ENCODE measurements at regions not wholly inside any gene's neighbourhood (a gene's known extent, or its start where the extent isn't known, plus 50 kb on each side); places are given as distances from the start of the nearest gene placed in this dataset.

DNA sequence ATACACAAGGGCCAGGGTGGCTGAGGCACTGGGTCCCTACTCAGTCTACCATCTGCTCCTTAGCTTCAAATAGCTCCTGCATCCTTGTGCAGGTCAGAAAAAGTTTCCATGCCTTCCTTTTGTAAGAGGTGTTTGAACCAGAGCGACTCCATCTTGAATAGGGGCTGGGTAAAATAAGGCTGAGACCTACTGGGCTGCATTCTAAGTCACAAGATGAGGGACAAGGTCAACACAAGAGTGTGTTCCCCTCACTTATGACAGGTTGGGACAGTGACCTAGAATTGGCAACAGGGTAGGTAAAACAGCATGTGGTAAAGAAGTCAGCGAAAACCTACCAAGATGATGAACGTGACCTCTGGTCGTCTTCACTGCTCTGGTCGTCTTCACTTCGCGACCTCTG lies 120.5 kb downstream of the KCNK1 start:
- FAIRE-seq = no peak
- no peak for TF ChIP-seq TFCP2L1 (CRISPR knock-in tag; IDR thresholded peaks at IDR 0.05)
- no peak for TF ChIP-seq ZSCAN20 (CRISPR knock-in tag; IDR thresholded peaks at IDR 0.05)
- no peak for TF ChIP-seq FOSL2 (IDR thresholded peaks at IDR 0.05)
- no peak for TF ChIP-seq FOSL2 (CRISPR knock-in tag; IDR thresholded peaks at IDR 0.05)
- TF ChIP-seq HEYL (CRISPR knock-in tag; IDR thresholded peaks at IDR 0.05) = no peak
- TF ChIP-seq HDAC2 (IDR thresholded peaks at IDR 0.05) = no peak
- TF ChIP-seq, protein P1, sequence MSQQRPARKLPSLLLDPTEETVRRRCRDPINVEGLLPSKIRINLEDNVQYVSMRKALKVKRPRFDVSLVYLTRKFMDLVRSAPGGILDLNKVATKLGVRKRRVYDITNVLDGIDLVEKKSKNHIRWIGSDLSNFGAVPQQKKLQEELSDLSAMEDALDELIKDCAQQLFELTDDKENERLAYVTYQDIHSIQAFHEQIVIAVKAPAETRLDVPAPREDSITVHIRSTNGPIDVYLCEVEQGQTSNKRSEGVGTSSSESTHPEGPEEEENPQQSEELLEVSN (IDR thresholded peaks at IDR 0.05; ENCODE audit: borderline replicate concordance, low read depth) = no peak
- no peak for TF ChIP-seq CHD2 (IDR thresholded peaks at IDR 0.05; ENCODE audit: low read length, partially characterized antibody)
- TF ChIP-seq ESRRA (IDR thresholded peaks at IDR 0.05; ENCODE audit: borderline replicate concordance, low read length) = no peak
- no peak for TF ChIP-seq PHF8 (IDR thresholded peaks at IDR 0.05; ENCODE audit: borderline replicate concordance, low read depth)
- TF ChIP-seq HOXA7 (CRISPR knock-in tag; IDR thresholded peaks at IDR 0.05) = no peak
- TF ChIP-seq CEBPB (IDR thresholded peaks at IDR 0.05) = no peak
- TF ChIP-seq KDM1A (IDR thresholded peaks at IDR 0.05; ENCODE audit: low read depth) = no peak
- TF ChIP-seq, protein P2, sequence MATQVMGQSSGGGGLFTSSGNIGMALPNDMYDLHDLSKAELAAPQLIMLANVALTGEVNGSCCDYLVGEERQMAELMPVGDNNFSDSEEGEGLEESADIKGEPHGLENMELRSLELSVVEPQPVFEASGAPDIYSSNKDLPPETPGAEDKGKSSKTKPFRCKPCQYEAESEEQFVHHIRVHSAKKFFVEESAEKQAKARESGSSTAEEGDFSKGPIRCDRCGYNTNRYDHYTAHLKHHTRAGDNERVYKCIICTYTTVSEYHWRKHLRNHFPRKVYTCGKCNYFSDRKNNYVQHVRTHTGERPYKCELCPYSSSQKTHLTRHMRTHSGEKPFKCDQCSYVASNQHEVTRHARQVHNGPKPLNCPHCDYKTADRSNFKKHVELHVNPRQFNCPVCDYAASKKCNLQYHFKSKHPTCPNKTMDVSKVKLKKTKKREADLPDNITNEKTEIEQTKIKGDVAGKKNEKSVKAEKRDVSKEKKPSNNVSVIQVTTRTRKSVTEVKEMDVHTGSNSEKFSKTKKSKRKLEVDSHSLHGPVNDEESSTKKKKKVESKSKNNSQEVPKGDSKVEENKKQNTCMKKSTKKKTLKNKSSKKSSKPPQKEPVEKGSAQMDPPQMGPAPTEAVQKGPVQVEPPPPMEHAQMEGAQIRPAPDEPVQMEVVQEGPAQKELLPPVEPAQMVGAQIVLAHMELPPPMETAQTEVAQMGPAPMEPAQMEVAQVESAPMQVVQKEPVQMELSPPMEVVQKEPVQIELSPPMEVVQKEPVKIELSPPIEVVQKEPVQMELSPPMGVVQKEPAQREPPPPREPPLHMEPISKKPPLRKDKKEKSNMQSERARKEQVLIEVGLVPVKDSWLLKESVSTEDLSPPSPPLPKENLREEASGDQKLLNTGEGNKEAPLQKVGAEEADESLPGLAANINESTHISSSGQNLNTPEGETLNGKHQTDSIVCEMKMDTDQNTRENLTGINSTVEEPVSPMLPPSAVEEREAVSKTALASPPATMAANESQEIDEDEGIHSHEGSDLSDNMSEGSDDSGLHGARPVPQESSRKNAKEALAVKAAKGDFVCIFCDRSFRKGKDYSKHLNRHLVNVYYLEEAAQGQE (IDR thresholded peaks at IDR 0.05) = no peak
- TF ChIP-seq BHLHE40 (IDR thresholded peaks at IDR 0.05; ENCODE audit: low read depth, low read length) = no peak
- no peak for TF ChIP-seq RFX5 (IDR thresholded peaks at IDR 0.05)
- TF ChIP-seq CBX8 (IDR thresholded peaks at IDR 0.05) = no peak
- TF ChIP-seq, protein P3, sequence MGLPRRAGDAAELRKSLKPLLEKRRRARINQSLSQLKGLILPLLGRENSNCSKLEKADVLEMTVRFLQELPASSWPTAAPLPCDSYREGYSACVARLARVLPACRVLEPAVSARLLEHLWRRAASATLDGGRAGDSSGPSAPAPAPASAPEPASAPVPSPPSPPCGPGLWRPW (IDR thresholded peaks at IDR 0.05) = no peak
- TF ChIP-seq, protein P4, sequence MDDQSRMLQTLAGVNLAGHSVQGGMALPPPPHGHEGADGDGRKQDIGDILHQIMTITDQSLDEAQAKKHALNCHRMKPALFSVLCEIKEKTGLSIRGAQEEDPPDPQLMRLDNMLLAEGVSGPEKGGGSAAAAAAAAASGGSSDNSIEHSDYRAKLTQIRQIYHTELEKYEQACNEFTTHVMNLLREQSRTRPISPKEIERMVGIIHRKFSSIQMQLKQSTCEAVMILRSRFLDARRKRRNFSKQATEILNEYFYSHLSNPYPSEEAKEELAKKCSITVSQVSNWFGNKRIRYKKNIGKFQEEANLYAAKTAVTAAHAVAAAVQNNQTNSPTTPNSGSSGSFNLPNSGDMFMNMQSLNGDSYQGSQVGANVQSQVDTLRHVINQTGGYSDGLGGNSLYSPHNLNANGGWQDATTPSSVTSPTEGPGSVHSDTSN (IDR thresholded peaks at IDR 0.05) = no peak
- TF ChIP-seq GATA3 (IDR thresholded peaks at IDR 0.05; ENCODE audit: borderline replicate concordance) = no peak
- CTCF ChIA-PET = no interaction called here

DNA sequence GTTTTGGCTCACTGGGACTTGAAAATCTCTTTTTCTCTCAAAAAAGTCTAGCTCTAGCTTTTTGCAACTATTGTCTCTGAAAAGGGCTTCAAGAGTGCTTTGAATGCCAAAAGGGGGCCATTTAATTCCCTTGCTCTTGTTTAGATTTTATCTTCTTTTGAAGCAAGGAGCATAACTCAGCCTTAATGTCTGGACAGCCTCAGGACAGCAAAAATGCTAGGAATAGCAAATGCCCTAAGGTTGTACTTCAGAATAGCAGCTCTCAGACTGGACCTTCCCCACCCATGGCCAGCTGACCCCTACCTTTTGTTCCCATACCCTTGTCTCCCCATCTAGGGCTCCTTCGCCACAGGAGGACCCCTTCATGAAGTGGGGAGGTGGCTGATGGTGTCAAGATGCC lies 121.4 kb downstream of the KCNK1 start:
- FAIRE-seq = no peak
- DNase-seq (ENCODE audit: low read depth in 1 of 2, low spot score in 1 of 2) = no peak
- no peak overlapping the region for H3K4me3 ChIP-seq
- H3K4me1 ChIP-seq = no peaks in the 10 kb centered on the region
- TF ChIP-seq FOSB (CRISPR knock-in tag; IDR thresholded peaks at IDR 0.05) = no peak
- TF ChIP-seq NFE2L2 (conservative IDR thresholded peaks at IDR 0.05; ENCODE audit: low read length) = no peak
- no peak for TF ChIP-seq HEYL (CRISPR knock-in tag; IDR thresholded peaks at IDR 0.05)
- TF ChIP-seq ZFP36 (IDR thresholded peaks at IDR 0.05; ENCODE audit: borderline replicate concordance, partially characterized antibody) = no peak
- TF ChIP-seq MAZ (IDR thresholded peaks at IDR 0.05; ENCODE audit: borderline replicate concordance, low read depth, low read length) = no peak
- no peak for TF ChIP-seq EHF (CRISPR knock-in tag; IDR thresholded peaks at IDR 0.05)
- TF ChIP-seq CHD4 (IDR thresholded peaks at IDR 0.05; ENCODE audit: borderline replicate concordance) = no peak
- TF ChIP-seq JUN (IDR thresholded peaks at IDR 0.05) = no peak
- no peak for TF ChIP-seq CHD2 (IDR thresholded peaks at IDR 0.05; ENCODE audit: low read length, partially characterized antibody)
- TF ChIP-seq HDAC2 (IDR thresholded peaks at IDR 0.05) = no peak
- ChIA-PET CTCF (interaction anchor here (1.2 kb wide), 1 partner anchor 13 kb away, joined by 4 read pairs; no protein-coding TSS in a partner anchor), POLR2A (no interaction called here)
- WGBS (ENCODE audit: missing lambda C conversion rate) = 86% methylated on average over 1 of the region's 1 CpG
- H3K27ac ChIP-seq = no peak overlapping the region
- no peak for ATAC-seq
- no peaks in the 10 kb centered on the region for H3K9me3 ChIP-seq
- H3K4me2 ChIP-seq = no peak overlapping the region

More for the DNA sequence above, 120.5 kb downstream of the KCNK1 start:
- no peak for ATAC-seq
- H3K9me3 ChIP-seq = no peaks in the 10 kb centered on the region
- POLR2A ChIA-PET = interaction anchor here (0.5 kb wide), 1 partner anchor 18 kb away, joined by 4 read pairs; no protein-coding TSS in a partner anchor
- H3K4me2 ChIP-seq = no peak overlapping the region
- no peak overlapping the region for H3K4me3 ChIP-seq
- DNase-seq (ENCODE audit: low read depth in 1 of 2, low spot score in 1 of 2) = no peak
- no peak overlapping the region for H3K27ac ChIP-seq
- H3K4me1 ChIP-seq = no peaks in the 10 kb centered on the region
- 54% methylated on average over 7 of the region's 7 CpGs for WGBS (ENCODE audit: missing lambda C conversion rate)

All from A549 (cell line).